ENCODE measurements at regions not wholly inside any gene's neighbourhood (a gene's known extent, or its start where the extent isn't known, plus 50 kb on each side); places are given as distances from the start of the nearest gene placed in this dataset.

DNA sequence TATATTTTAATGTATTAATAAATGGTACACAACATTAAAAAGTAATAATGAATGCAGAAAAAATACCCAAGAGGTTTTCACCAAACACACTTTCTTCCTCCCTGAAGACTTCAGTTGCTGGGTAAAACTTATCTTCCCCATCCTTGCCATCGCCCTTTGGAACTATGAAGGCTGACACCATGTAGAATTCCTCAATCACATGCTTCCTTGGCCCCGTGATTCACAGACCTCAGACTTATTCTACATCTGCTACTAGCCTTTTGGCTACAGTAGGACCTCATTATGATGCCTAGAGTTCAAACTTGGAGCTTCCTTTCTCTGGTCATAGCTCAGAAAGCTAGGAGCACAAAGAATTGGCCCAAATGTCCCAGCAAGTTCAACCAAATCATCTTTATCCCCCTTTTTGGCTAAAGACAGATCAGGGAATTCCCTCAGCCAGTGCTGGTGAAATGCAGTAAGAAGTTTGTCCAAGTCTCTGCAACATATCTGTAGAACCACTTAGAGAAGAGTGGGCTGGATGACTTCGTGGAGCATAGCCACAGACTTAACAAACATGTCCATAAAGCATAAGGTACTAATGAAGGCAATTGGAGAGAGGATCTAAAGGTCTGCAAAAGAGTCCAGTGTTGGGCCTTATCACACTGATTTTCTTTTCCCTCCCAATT is 253.5 kb downstream of the SEC61B start:
- no peak overlapping the region for H3K4me2 ChIP-seq (ENCODE audit: insufficient read depth, low read length, poor library complexity, severe bottlenecking)
- H3K27ac ChIP-seq (replicated peaks; ENCODE audit: low read length) = no peak overlapping the region
- H3K9me3 ChIP-seq (replicated peaks in 1 of 2; ENCODE audit: control insufficient read depth in 2 of 2, insufficient read depth in 1 of 2, low read depth in 1 of 2, low read length in 2 of 2) = no peaks in the 10 kb centered on the region
- no peak overlapping the region for H2AFZ ChIP-seq (ENCODE audit: low read length)
- WGBS, 2 donors (ENCODE audit: extremely low coverage in 2 of 2, insufficient read length in 2 of 2, insufficient replicate concordance in 1 of 2) = no CpG with 5 or more reads among the region's 3 CpGs
- H3K27me3 ChIP-seq (ENCODE audit: control insufficient read depth in 3 of 3, insufficient read depth in 3 of 3, low read depth in 1 of 3, low read length in 3 of 3) = no peaks in the 10 kb centered on the region
- H3K4ac ChIP-seq (ENCODE audit: low read length) = no peak overlapping the region
- H3K9ac ChIP-seq (ENCODE audit: low read depth, low read length, poor library complexity) = no peak overlapping the region
- no peak overlapping the region for H2BK5ac ChIP-seq (ENCODE audit: low read length)
- no peaks in the 10 kb centered on the region for H3K36me3 ChIP-seq (replicated peaks in 1 of 2; ENCODE audit: control insufficient read depth in 2 of 2, insufficient read depth in 2 of 2, low read length in 2 of 2)
- no peak overlapping the region for H4K91ac ChIP-seq (ENCODE audit: low read depth, low read length, poor library complexity)
- H3K23ac ChIP-seq (ENCODE audit: low read depth, low read length, poor library complexity) = no peak overlapping the region
- no peak overlapping the region for H4K8ac ChIP-seq (ENCODE audit: low read depth, low read length)
- H3K79me1 ChIP-seq (ENCODE audit: low read depth, low read length) = no peaks in the 10 kb centered on the region
- no peak overlapping the region for H2BK120ac ChIP-seq (ENCODE audit: low read depth, low read length)
- H3K18ac ChIP-seq (ENCODE audit: low read length) = no peak overlapping the region
- no peak overlapping the region for H3K4me3 ChIP-seq (ENCODE audit: low read length in 2 of 2)
- no peak overlapping the region for H2BK12ac ChIP-seq (ENCODE audit: low read length)
- no peak for DNase-seq (ENCODE audit: low spot score)
- peaks cover 0 to 2% of the 10 kb centered on the region in 2 donors for H3K4me1 ChIP-seq (ENCODE audit: control insufficient read depth in 2 of 2, insufficient read depth in 1 of 2, low read depth in 1 of 2, low read length in 2 of 2)
- H2BK15ac ChIP-seq (ENCODE audit: low read length) = no peak overlapping the region
- H2AK5ac ChIP-seq (ENCODE audit: low read depth, low read length) = no peak overlapping the region
- no peak overlapping the region for H3K14ac ChIP-seq (ENCODE audit: low read length)

DNA sequence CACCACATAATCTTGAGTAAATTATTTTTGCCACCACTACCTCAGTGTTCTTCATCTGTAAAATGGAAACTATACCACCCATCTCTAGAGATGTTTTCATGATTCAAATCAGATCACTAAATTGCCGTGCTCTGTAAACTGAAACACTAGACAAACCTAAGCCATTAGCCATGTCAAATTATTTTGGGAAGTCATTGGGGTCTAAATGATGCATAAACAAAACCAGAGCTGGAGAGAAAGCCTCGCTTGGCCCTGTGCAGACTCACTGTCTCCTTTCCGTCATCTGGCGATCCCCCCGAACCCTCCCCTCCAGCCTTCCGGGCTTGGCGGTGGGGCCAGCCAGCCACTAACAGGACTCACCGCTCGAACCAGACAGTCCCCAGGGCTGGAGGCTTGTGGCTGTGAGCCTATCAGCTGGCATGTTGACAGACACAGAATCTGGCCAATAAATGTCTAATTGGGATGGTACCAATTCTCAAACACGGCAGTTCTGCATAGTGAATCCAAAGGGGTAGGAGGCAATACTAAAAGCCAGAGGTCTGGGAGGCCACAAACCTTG is 256.5 kb downstream of the SEC61B start:
- H2BK120ac ChIP-seq (ENCODE audit: low read depth, low read length) = no peak overlapping the region
- H2BK12ac ChIP-seq (ENCODE audit: low read length) = no peak overlapping the region
- H3K14ac ChIP-seq (ENCODE audit: low read length) = no peak overlapping the region
- H3K4me1 ChIP-seq (ENCODE audit: control insufficient read depth in 2 of 2, insufficient read depth in 1 of 2, low read depth in 1 of 2, low read length in 2 of 2) = peaks cover 0 to 2% of the 10 kb centered on the region in 2 donors
- H3K18ac ChIP-seq (ENCODE audit: low read length) = no peak overlapping the region
- H4K91ac ChIP-seq (ENCODE audit: low read depth, low read length, poor library complexity) = no peak overlapping the region
- no peak overlapping the region for H3K4me2 ChIP-seq (ENCODE audit: insufficient read depth, low read length, poor library complexity, severe bottlenecking)
- no peak overlapping the region for H3K23ac ChIP-seq (ENCODE audit: low read depth, low read length, poor library complexity)
- H2BK5ac ChIP-seq (ENCODE audit: low read length) = no peak overlapping the region
- H3K4me3 ChIP-seq (ENCODE audit: low read length in 2 of 2) = no peak overlapping the region
- no peak overlapping the region for H3K27ac ChIP-seq (replicated peaks; ENCODE audit: low read length)
- no peak for DNase-seq (ENCODE audit: low spot score)
- H2BK15ac ChIP-seq (ENCODE audit: low read length) = no peak overlapping the region
- no peak overlapping the region for H3K4ac ChIP-seq (ENCODE audit: low read length)
- no peak overlapping the region for H4K8ac ChIP-seq (ENCODE audit: low read depth, low read length)
- no peak overlapping the region for H3K9ac ChIP-seq (ENCODE audit: low read depth, low read length, poor library complexity)
- no CpG with 5 or more reads among the region's 10 CpGs for WGBS, 2 donors (ENCODE audit: extremely low coverage in 2 of 2, insufficient read length in 2 of 2, insufficient replicate concordance in 1 of 2)
- H3K9me3 ChIP-seq (replicated peaks in 1 of 2; ENCODE audit: control insufficient read depth in 2 of 2, insufficient read depth in 1 of 2, low read depth in 1 of 2, low read length in 2 of 2) = no peaks in the 10 kb centered on the region
- H3K36me3 ChIP-seq (replicated peaks in 1 of 2; ENCODE audit: control insufficient read depth in 2 of 2, insufficient read depth in 2 of 2, low read length in 2 of 2) = no peaks in the 10 kb centered on the region
- H3K79me1 ChIP-seq (ENCODE audit: low read depth, low read length) = no peaks in the 10 kb centered on the region
- no peak overlapping the region for H2AFZ ChIP-seq (ENCODE audit: low read length)
- no peaks in the 10 kb centered on the region for H3K27me3 ChIP-seq (ENCODE audit: control insufficient read depth in 3 of 3, insufficient read depth in 3 of 3, low read depth in 1 of 3, low read length in 3 of 3)
- no peak overlapping the region for H2AK5ac ChIP-seq (ENCODE audit: low read depth, low read length)

DNA sequence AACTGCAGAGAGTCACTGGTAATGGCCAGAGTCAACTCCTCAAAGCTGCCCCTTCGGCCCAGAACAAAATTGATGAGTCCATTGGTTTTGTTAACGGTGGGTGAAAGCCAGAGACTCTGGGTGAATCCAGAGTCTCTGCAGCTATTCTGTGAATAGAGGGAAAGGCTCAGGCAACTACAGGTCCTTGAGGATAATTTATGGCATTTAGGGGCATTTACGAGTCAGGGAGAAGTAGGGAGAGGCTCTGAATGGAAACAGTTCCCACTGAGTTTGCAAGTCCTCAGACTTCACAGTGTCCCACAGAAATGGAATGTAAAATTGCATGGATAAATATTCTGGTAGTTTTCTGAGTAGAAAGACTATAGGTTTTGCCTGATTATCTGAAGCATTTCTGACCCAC is 257.8 kb downstream of the SEC61B start:
- Histone ChIP-seq H3K4me1 (ENCODE audit: control insufficient read depth in 2 of 2, insufficient read depth in 1 of 2, low read depth in 1 of 2, low read length in 2 of 2) (peaks cover 0 to 2% of the 10 kb centered on the region in 2 donors), H3K27me3 (ENCODE audit: control insufficient read depth in 3 of 3, insufficient read depth in 3 of 3, low read depth in 1 of 3, low read length in 3 of 3) (no peaks in the 10 kb centered on the region), H3K9ac (ENCODE audit: low read depth, low read length, poor library complexity) (no peak overlapping the region), H3K23ac (ENCODE audit: low read depth, low read length, poor library complexity) (no peak overlapping the region), H2BK15ac (ENCODE audit: low read length) (no peak overlapping the region), H4K8ac (ENCODE audit: low read depth, low read length) (no peak overlapping the region), H3K4me3 (ENCODE audit: low read length in 2 of 2) (no peak overlapping the region), H3K27ac (replicated peaks; ENCODE audit: low read length) (no peak overlapping the region), H3K18ac (ENCODE audit: low read length) (no peak overlapping the region), H2BK12ac (ENCODE audit: low read length) (no peak overlapping the region), H2AK5ac (ENCODE audit: low read depth, low read length) (no peak overlapping the region), H2BK120ac (ENCODE audit: low read depth, low read length) (no peak overlapping the region), H3K14ac (ENCODE audit: low read length) (no peak overlapping the region), H3K4me2 (ENCODE audit: insufficient read depth, low read length, poor library complexity, severe bottlenecking) (no peak overlapping the region), H3K36me3 (replicated peaks in 1 of 2; ENCODE audit: control insufficient read depth in 2 of 2, insufficient read depth in 2 of 2, low read length in 2 of 2) (no peaks in the 10 kb centered on the region), H3K4ac (ENCODE audit: low read length) (no peak overlapping the region), H4K91ac (ENCODE audit: low read depth, low read length, poor library complexity) (no peak overlapping the region), H3K9me3 (replicated peaks in 1 of 2; ENCODE audit: control insufficient read depth in 2 of 2, insufficient read depth in 1 of 2, low read depth in 1 of 2, low read length in 2 of 2) (no peaks in the 10 kb centered on the region), H2BK5ac (ENCODE audit: low read length) (no peak overlapping the region), H2AFZ (ENCODE audit: low read length) (no peak overlapping the region), H3K79me1 (ENCODE audit: low read depth, low read length) (no peaks in the 10 kb centered on the region)
- no peak for DNase-seq (ENCODE audit: low spot score)
- no CpG with 5 or more reads among the region's 3 CpGs for WGBS, 2 donors (ENCODE audit: extremely low coverage in 2 of 2, insufficient read length in 2 of 2, insufficient replicate concordance in 1 of 2)

DNA sequence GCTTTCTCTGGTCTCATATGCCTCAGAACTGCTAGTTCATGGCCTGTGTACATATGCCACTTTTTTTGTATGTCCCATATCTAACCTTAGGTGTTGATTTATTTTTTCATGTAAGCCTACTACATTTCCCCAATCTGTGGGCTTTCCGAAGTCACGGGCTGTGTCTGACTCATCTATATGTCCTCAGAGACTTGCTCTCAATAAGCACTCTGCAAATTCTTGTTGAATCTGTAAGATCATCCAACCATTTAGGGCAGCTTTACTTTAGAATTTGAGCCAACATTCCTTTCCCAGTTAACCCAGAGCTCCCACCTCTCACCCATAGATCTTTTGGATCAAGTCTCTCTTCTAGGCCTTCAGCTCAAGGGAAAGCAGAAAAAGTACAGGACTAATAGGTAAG is 263.4 kb downstream of the SEC61B start:
- Histone ChIP-seq H3K9me3 (replicated peaks in 1 of 2; ENCODE audit: control insufficient read depth in 2 of 2, insufficient read depth in 1 of 2, low read depth in 1 of 2, low read length in 2 of 2) (no peaks in the 10 kb centered on the region), H2AFZ (ENCODE audit: low read length) (no peak overlapping the region), H4K91ac (ENCODE audit: low read depth, low read length, poor library complexity) (no peak overlapping the region), H3K79me1 (ENCODE audit: low read depth, low read length) (no peaks in the 10 kb centered on the region), H2BK12ac (ENCODE audit: low read length) (no peak overlapping the region), H3K27me3 (ENCODE audit: control insufficient read depth in 3 of 3, insufficient read depth in 3 of 3, low read depth in 1 of 3, low read length in 3 of 3) (no peaks in the 10 kb centered on the region), H3K14ac (ENCODE audit: low read length) (no peak overlapping the region), H3K4me2 (ENCODE audit: insufficient read depth, low read length, poor library complexity, severe bottlenecking) (no peak overlapping the region), H3K4me3 (ENCODE audit: low read length in 2 of 2) (no peak overlapping the region), H3K27ac (replicated peaks; ENCODE audit: low read length) (no peak overlapping the region), H3K18ac (ENCODE audit: low read length) (no peak overlapping the region), H3K4ac (ENCODE audit: low read length) (no peak overlapping the region), H2AK5ac (ENCODE audit: low read depth, low read length) (no peak overlapping the region), H4K8ac (ENCODE audit: low read depth, low read length) (no peak overlapping the region), H2BK5ac (ENCODE audit: low read length) (no peak overlapping the region), H3K9ac (ENCODE audit: low read depth, low read length, poor library complexity) (no peak overlapping the region), H3K36me3 (replicated peaks in 1 of 2; ENCODE audit: control insufficient read depth in 2 of 2, insufficient read depth in 2 of 2, low read length in 2 of 2) (no peaks in the 10 kb centered on the region), H3K23ac (ENCODE audit: low read depth, low read length, poor library complexity) (no peak overlapping the region), H2BK120ac (ENCODE audit: low read depth, low read length) (no peak overlapping the region), H2BK15ac (ENCODE audit: low read length) (no peak overlapping the region), H3K4me1 (ENCODE audit: control insufficient read depth in 2 of 2, insufficient read depth in 1 of 2, low read depth in 1 of 2, low read length in 2 of 2) (peaks cover 0 to 8% of the 10 kb centered on the region in 2 donors)
- no CpG with 5 or more reads among the region's 2 CpGs for WGBS, 2 donors (ENCODE audit: extremely low coverage in 2 of 2, insufficient read length in 2 of 2, insufficient replicate concordance in 1 of 2)
- DNase-seq (ENCODE audit: low spot score) = no peak

All from neuronal stem cell (in vitro differentiated cells).